Activated CD8-positive, alpha-beta memory T cell treated with anti-CD3 and anti-CD28 coated beads, Interleukin-2, amount 10 ng/mL, durations not matched to agents 7 days and 5 days (primary cell): ENCODE measurements at regions not wholly inside any gene's neighbourhood (a gene's known extent, or its start where the extent isn't known, plus 50 kb on each side); places are given as distances from the start of the nearest gene placed in this dataset.

Experiments used
- ATAC-seq: fragments of 150-1000 bp; cut with Tn5 transposase; one replicate; pipeline ENCODE4 v1.10.0; 2021; ENCODE audit warnings: moderate library complexity
- CTCF ChIA-PET: fragments of 350-600 bp; sonication (Branson Sonifier 250); formaldehyde crosslinking; loops from one replicate; lab custom pipeline; 2021; ENCODE audit warnings: antibody characterized with exemption; lab: Charles Lee
- DNase-seq: peaks from one replicate; pipeline ENCODE4 v3.0.0-alpha.2; 2020
- H3K27ac Mint-ChIP-seq: one replicate; pipeline ENCODE4 v1.8.0; 2021; ENCODE audit warnings: mild to moderate bottlenecking, mixed read lengths
- H3K27me3 Mint-ChIP-seq: one replicate; pipeline ENCODE4 v1.8.0; 2021; ENCODE audit warnings: mixed read lengths
- H3K36me3 Mint-ChIP-seq: one replicate; pipeline ENCODE4 v1.8.0; 2021; ENCODE audit warnings: mild to moderate bottlenecking, mixed read lengths
- H3K4me1 Mint-ChIP-seq: one replicate; pipeline ENCODE4 v1.8.0; 2021; ENCODE audit warnings: mixed read lengths
- H3K4me3 Mint-ChIP-seq: one replicate; pipeline ENCODE4 v1.8.0; 2021; ENCODE audit warnings: mild to moderate bottlenecking, moderate library complexity, mixed read lengths
- H3K9me3 Mint-ChIP-seq: one replicate; pipeline ENCODE4 v1.8.0; 2022; ENCODE audit warnings: low read depth, mixed read lengths

DNA sequence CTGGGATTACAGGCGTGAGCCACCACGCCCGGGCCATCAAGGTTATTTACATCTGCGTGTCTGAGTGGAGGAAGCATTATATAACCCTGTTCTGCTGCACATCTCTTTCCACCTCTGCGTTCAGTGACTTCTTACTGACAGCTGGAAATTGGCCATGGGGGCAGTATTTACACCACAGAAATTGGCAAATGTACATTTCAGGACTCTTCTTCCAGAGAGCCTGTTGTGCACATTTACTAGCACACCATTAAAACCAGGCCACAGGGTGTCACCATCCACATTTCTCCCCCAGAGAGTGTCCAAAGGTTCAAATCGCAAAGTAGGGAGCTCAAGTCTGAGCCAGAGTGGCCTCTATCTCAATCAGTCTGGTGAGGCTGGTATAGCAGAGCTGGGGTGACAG, 62.9 kb upstream of the SNX9 start:
- CTCF ChIA-PET, result interaction anchor here (0.9 to 2.0 kb wide), 5 partner anchors 11 to 372 kb away, joined by 3 to 26 read pairs (median 4); no protein-coding TSS in a partner anchor
- Mint-ChIP-seq H3K4me1 (peaks cover 76% of the 10 kb centered on the region), H3K4me3 (no peak overlapping the region), H3K27ac (no peak overlapping the region), H3K27me3 (peaks cover 50% of the 10 kb centered on the region), H3K36me3 (no peaks in the 10 kb centered on the region), H3K9me3 (no peaks in the 10 kb centered on the region)
- DNase-seq, result no peak
- no peak for ATAC-seq

DNA sequence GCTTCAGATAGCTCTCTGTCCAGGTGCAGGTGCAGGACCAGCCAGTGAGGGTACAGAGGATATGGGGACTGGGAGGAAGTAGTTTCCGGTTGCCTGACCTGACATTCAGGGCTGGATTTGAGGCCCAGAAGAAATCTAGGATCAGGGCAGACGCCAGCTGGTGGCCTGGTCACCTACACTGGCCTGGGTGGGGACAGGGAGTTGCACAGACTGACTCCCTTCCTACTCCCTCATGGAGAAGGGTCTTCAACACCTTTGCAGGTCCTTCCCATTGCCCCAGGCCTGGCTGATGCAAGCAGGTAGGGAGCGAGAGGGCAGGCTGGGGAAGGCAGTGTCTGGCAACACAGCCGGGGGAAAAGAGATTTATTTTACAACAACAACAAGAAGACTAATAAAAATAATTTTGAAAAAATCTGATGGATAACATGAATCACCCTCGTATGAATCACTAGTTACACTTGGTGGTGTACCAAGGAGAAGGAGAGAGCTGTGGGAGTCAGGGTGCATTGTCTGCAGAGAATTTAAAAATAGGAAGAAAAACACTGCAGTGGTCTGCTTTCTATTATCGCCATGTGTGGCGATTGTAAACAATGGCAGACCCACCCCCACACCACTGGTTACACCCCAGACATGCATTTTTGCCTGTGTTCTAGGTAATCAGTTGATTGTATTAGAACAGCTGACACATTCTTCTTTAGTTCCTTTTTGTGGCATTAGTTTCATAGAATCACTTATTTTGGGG, 62.3 kb upstream of the SNX9 start:
- ATAC-seq (no peak), DNase-seq (peak; percentile 57)
- peak overlapping the region; percentile 69 for H3K27ac Mint-ChIP-seq
- H3K9me3 Mint-ChIP-seq, result no peaks in the 10 kb centered on the region
- CTCF ChIA-PET, result interaction anchor here (0.7 to 4.3 kb wide), 8 partner anchors 10 to 265 kb away, joined by 3 to 36 read pairs (median 6); no protein-coding TSS in a partner anchor
- no peak overlapping the region for H3K4me3 Mint-ChIP-seq
- H3K36me3 Mint-ChIP-seq, result no peaks in the 10 kb centered on the region
- peaks cover 45% of the 10 kb centered on the region for H3K27me3 Mint-ChIP-seq
- peaks cover 70% of the 10 kb centered on the region for H3K4me1 Mint-ChIP-seq

DNA sequence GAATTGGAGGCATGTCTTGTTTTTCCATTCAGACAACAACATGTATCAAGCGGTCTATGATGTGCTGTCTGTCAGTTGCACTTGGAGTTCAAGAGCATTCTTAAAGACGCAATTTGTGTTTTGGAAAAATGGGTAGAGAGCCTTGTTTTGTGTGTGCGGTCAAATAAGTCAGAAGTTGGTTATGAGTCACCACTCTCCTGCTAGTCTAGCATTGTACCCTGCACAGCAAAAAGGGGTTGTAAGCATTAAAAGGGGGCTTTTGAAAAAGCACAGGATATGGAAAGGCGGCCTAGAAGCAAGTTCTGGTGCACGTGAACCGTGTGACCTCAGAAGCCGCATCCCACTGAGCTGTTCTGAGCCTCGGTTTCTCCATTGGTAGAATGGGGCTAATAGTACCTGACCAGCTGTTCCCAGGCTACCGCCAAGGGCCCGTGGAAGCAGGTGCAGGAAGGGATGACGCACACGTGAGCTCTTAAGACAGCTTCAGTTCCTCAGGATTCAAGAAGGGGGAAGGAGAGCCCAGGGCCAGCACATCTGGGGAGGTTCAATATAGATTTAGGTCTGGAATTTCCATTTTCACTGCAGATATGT, 61.6 kb upstream of the SNX9 start:
- H3K36me3 Mint-ChIP-seq, result no peaks in the 10 kb centered on the region
- peaks cover 49% of the 10 kb centered on the region for H3K27me3 Mint-ChIP-seq
- peaks cover 66% of the 10 kb centered on the region for H3K4me1 Mint-ChIP-seq
- H3K9me3 Mint-ChIP-seq, result no peaks in the 10 kb centered on the region
- CTCF ChIA-PET, result interaction anchor here (0.7 to 4.3 kb wide), 7 partner anchors 39 to 300 kb away, joined by 3 to 36 read pairs (median 3); no protein-coding TSS in a partner anchor
- peak; percentile 65 for ATAC-seq
- peak overlapping the region; percentile 69 for H3K27ac Mint-ChIP-seq
- peak overlapping the region; percentile 29 for H3K4me3 Mint-ChIP-seq
- DNase-seq, result peak; percentile 81

DNA sequence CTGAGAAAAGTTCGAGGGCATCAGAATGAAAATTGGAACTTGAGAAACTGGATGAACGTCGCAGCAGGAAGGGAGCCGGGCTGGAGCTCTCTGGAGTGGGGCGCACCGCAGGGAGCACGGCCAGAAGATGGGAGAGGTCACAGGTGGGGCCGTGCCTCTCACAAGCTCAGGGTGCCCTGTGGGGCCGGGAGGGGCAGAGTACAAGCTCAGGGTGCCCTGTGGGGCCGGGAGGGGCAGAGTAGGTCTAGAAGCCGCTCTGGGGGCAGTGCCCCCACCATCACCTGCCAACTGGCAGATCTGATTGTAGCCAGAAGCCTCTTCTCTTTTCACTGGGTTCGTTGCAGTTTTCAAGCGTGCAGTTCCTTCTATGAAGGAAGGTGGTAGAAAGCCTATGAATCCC, 61.1 kb upstream of the SNX9 start:
- DNase-seq (no peak), ATAC-seq (no peak)
- H3K27ac Mint-ChIP-seq, result peak overlapping the region; percentile 69

DNA sequence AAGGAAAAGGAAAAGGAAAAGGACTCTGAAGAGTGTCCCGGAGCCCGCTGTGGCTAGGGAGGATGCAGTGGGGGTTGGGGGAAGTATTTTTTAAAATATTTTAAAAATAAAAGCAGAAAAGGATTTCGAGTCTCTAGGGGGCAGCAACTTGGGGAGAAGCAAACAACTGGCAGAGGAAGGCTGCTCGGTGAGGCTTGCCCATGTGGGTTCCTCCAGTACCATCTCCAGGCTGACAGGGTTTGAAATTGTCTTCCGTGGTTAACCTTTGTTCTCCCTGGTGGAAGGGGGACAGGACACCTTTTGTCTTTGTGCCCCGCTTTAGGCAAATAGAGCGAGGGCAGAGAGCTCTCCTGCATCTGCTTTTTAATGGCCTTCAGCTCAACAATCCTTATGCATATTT, 60.4 kb upstream of the SNX9 start:
- H3K36me3 Mint-ChIP-seq, result no peaks in the 10 kb centered on the region
- no peaks in the 10 kb centered on the region for H3K9me3 Mint-ChIP-seq
- peaks cover 47% of the 10 kb centered on the region for H3K27me3 Mint-ChIP-seq
- H3K4me3 Mint-ChIP-seq, result no peak overlapping the region
- H3K4me1 Mint-ChIP-seq, result peaks cover 58% of the 10 kb centered on the region
- ATAC-seq (no peak), DNase-seq (no peak)
- no peak overlapping the region for H3K27ac Mint-ChIP-seq
- CTCF ChIA-PET, result interaction anchor here (2.0 to 4.3 kb wide), 3 partner anchors 38 to 264 kb away, joined by 5 to 36 read pairs (median 9); no protein-coding TSS in a partner anchor

More for the DNA sequence above, 61.1 kb upstream of the SNX9 start:
- Mint-ChIP-seq H3K36me3 (no peaks in the 10 kb centered on the region), H3K4me1 (peaks cover 61% of the 10 kb centered on the region), H3K9me3 (no peaks in the 10 kb centered on the region), H3K27me3 (peaks cover 46% of the 10 kb centered on the region), H3K4me3 (no peak overlapping the region)
- CTCF ChIA-PET, result interaction anchor here (0.8 to 4.3 kb wide), 7 partner anchors 39 to 300 kb away, joined by 3 to 36 read pairs (median 5); no protein-coding TSS in a partner anchor

DNA sequence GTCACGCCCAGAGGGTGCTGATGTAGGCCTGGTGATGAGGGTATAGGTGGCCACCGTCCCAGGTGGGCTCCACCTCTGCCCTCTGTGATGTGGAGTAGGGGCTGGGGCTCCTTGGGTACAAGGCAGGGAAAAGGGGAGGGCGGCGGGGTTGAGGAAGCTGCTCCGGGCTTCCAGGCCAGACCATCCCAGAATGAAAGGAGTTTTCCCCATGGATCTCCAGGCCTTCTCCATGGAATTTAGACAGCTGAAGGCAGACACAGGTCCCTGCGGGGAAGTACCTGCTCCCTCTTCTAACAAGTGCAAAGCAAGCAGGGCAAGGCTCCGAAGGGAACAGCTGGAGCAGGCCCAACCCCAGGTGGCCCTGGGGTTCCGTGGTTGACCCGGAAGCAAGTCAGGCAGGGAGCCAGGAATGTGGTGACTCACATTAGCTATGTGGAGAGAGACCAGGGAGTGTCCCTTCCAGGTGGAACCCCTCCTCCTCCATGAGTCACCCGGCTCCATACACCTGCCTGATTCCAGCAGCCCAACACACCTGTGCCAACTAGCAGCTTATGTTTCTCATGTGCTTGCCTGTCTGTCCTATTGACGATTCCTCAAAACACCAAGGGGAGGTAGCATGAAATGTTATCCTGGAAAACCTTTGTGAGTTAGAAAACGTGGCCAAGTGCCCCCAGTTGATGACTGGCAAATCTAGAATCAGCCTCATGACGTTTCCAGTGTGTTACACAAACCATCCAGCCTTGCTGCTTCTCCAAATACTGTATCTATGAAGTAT, 59.7 kb upstream of the SNX9 start:
- H3K27me3 Mint-ChIP-seq, result peaks cover 43% of the 10 kb centered on the region
- H3K27ac Mint-ChIP-seq, result peak overlapping the region; percentile 78
- H3K9me3 Mint-ChIP-seq, result no peaks in the 10 kb centered on the region
- no peak overlapping the region for H3K4me3 Mint-ChIP-seq
- no peak for DNase-seq
- no peaks in the 10 kb centered on the region for H3K36me3 Mint-ChIP-seq
- ATAC-seq, result no peak
- peaks cover 60% of the 10 kb centered on the region for H3K4me1 Mint-ChIP-seq
- CTCF ChIA-PET, result interaction anchor here (0.6 to 4.3 kb wide), 5 partner anchors 37 to 309 kb away, joined by 3 to 36 read pairs (median 5); no protein-coding TSS in a partner anchor

DNA sequence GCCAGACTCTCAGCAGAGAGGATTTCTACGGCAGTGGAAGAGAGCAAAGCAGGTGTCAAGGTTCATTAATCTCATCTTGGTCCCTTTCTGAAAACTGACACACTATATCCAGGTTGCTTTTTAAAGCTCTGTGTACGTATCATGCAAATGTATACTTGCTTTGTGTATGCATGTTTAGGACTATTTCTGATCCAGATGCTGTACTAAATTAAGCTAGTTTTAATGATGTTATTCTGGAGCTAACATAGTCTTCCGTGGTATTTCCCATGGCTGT, 59.2 kb upstream of the SNX9 start:
- Mint-ChIP-seq H3K36me3 (no peaks in the 10 kb centered on the region), H3K27ac (peak overlapping the region; percentile 78), H3K27me3 (peaks cover 39% of the 10 kb centered on the region), H3K9me3 (no peaks in the 10 kb centered on the region), H3K4me3 (peak overlapping the region; percentile 40), H3K4me1 (peaks cover 57% of the 10 kb centered on the region)
- no peak for DNase-seq
- no peak for ATAC-seq
- CTCF ChIA-PET, result interaction anchor here (0.7 to 4.3 kb wide), 5 partner anchors 37 to 308 kb away, joined by 3 to 36 read pairs (median 5); no protein-coding TSS in a partner anchor

DNA sequence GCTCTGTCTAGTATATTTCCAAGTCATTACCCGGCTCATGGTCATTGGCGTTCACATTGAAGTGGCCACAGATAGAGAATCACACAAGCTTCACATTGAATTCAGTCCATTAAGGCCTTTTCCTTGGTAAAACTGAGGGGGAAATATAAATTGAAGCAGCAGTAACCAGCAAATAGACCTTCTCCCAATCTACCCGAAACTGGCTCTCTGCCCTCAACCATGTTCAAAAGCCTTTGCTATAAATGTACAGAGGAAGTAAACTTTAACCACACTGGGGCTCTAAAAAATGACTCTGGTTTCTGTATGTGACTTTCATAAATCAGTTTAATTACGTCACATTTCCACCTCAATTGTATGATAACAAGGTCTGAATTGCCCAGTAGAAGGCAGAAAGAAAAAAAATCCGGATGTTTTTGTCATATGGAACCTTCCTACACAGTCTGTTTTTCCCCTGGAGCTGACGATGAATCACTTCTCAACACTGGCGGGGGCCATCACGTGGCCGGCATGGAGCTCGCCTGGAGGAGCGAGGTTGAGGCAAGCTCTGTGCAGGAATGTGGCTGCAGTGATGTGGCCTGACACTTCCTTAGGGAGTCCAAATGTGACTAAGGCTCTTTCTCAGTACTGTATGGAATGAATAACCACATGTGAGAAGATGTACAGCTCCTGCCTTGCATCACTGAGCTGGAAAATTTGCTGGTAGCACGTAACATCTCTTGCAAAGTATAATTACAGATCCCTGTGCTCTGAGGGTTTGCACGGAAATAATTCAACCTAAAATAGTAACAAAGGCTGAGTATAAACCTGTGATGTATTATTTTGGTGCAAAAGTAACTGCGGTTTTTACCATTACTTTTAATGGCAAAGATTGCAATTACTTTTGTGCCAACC, 58.6 kb upstream of the SNX9 start:
- ATAC-seq (peak; percentile 65), DNase-seq (peak; percentile 86)
- Mint-ChIP-seq H3K36me3 (no peaks in the 10 kb centered on the region), H3K9me3 (no peaks in the 10 kb centered on the region), H3K4me1 (peaks cover 61% of the 10 kb centered on the region), H3K27ac (peak overlapping the region; percentile 78), H3K4me3 (peak overlapping the region; percentile 40), H3K27me3 (peaks cover 35% of the 10 kb centered on the region)
- CTCF ChIA-PET, result interaction anchor here (0.5 to 4.3 kb wide), 6 partner anchors 8 to 308 kb away, joined by 3 to 36 read pairs (median 6); no protein-coding TSS in a partner anchor

DNA sequence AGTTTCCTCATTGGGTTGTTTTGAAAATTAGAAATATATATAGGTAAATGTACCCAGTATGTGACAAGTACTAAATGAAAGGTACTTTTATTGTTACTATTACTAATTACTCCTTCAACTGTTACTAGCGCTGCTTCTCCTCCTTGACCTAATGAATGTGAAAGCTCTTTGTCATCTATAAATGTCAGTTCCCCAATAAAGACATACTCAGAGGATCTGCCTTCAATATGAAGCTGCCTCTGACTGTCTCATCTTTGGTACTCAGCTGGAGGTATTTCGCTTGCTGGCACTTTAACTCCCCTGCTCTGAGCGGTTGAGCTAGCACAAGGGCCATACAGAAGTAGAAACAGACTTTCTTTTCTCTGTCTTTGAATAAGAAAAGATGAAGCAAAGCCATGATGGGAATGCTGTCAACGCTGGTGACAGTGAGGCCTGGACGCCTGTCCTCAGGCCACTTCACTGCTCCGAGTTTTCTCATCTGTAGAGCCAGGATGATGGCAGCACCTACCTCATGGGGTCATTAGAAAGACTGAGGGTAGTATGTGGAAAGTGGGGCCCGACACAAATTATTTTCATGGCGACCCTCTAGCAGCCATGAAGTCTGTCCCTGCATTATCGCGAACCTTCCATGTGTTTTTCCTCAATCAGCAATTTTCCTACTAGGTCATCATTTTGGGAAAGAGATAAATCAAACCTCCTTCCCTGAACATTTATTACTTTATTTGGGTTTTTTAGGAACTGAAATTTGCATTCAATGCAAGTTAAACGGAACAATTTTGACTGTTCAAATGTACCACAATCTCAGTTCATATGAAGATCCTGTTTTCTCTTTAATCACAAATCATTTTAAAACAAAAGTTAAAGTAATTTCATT, 55.9 kb upstream of the SNX9 start:
- no peak for ATAC-seq
- CTCF ChIA-PET, result interaction anchor here (1.7 kb wide), 1 partner anchor 106 kb away, joined by 10 read pairs; no protein-coding TSS in a partner anchor
- H3K36me3 Mint-ChIP-seq, result no peaks in the 10 kb centered on the region
- H3K4me1 Mint-ChIP-seq, result peaks cover 41% of the 10 kb centered on the region
- DNase-seq, result no peak
- H3K27ac Mint-ChIP-seq, result no peak overlapping the region
- peaks cover 37% of the 10 kb centered on the region for H3K27me3 Mint-ChIP-seq
- H3K4me3 Mint-ChIP-seq, result no peak overlapping the region
- no peaks in the 10 kb centered on the region for H3K9me3 Mint-ChIP-seq

DNA sequence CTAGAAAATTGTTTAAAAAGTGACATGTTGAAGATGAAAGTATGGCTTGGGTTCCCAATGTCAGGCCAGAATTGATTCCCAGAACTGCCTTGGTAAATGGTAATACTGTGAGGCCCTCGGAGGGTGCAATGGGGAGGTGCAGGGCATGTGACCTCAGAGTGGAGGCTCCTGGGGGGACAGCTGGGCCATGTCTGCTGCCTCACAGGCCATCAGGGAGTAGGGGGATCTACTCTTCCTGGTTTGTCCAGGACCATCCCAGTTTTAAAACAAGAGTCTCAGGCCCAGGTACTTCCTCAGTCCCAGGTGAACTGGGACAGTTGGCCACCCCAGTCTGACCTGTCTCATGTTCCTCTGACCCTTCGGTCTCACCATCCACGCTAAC, 55.3 kb upstream of the SNX9 start:
- Mint-ChIP-seq H3K27me3 (peaks cover 38% of the 10 kb centered on the region), H3K9me3 (no peaks in the 10 kb centered on the region), H3K27ac (no peak overlapping the region), H3K4me1 (peaks cover 35% of the 10 kb centered on the region), H3K36me3 (no peaks in the 10 kb centered on the region), H3K4me3 (no peak overlapping the region)
- DNase-seq, result no peak
- ATAC-seq, result no peak
- CTCF ChIA-PET, result no interaction called here

DNA sequence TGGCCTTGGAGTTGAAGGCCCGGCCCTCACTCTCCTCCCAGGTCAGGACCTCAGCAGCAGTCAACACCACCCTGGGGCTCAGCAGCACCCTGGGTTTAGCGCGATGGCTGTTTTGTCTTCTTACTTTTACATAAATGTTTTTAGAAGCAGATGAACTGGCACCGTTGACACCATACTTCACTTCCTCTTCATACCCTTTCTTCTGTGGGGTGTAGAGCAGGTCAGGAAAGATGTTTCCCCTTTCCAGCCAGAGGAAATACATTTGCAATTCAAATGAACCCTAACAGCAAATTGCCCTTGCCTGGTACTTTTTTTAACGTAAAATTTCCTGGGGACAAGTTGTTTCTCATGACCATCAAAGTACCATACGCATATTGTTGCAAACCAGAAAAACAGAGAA, 54.7 kb upstream of the SNX9 start:
- CTCF ChIA-PET, result interaction anchor here (3.5 kb wide), 1 partner anchor 12 kb away, joined by 13 read pairs; no protein-coding TSS in a partner anchor
- ATAC-seq (no peak), DNase-seq (no peak)
- Mint-ChIP-seq H3K4me1 (peaks cover 30% of the 10 kb centered on the region), H3K9me3 (peaks cover 1% of the 10 kb centered on the region), H3K27ac (peak overlapping the region; percentile 27), H3K27me3 (peaks cover 36% of the 10 kb centered on the region), H3K36me3 (peaks cover under 1% of the 10 kb centered on the region), H3K4me3 (no peak overlapping the region)
